ENCODE measurements at regions not wholly inside any gene's neighbourhood (a gene's known extent, or its start where the extent isn't known, plus 50 kb on each side); places are given as distances from the start of the nearest gene placed in this dataset.

DNA sequence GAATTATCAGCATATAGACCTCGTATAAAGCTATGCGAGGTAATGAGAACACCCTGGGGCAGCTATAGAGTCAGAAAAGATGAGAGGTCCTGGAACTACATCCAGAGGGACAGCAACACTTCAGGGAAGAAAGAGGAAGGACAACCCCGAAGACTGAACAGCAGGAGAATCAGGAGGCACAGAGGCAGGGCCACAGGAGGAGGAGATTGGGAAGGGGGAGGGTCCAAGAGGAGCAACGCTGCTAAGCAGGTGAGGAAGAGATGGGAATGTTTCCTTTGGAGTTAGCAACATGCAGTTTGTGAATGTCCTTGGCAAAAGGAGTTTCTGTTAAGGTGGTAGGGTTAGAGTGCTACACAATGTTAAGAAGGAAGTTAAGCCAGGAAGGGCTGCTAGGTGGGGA is 79.5 kb upstream of the OLIG3 start:
- in situ Hi-C loops (cut with MboI), result no loop called here
- 51% methylated on average over 4 of the region's 4 CpGs for WGBS (ENCODE audit: insufficient coverage, insufficient replicate concordance, low lambda C conversion rate, missing lambda C conversion rate)
- intact Hi-C loops (cut with micrococcal nuclease; ENCODE audit: unreplicated experiment), result no loop called here

DNA sequence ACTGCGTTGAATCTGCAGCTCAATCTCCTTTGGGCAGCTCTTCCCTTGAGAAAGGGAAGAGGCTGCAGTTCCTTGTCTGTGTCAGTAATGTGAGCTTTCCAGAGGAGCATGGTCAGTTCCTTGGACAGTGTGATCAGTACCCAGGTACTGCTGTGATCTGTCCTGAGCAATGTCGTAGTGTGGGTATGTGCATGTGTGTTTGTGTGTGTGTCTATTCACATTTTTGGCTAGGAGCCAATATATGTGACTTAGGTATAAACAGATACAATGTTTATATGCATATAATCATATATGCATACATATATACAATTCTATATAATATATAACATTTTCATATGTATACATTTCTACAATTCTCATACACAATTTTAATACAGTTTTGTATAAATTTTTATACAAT is 85.4 kb upstream of the OLIG3 start:
- H3K79me2 ChIP-seq (ENCODE audit: control insufficient read depth, insufficient read depth, low read length), result no peaks in the 10 kb centered on the region
- ChIA-PET SMC1A (ENCODE audit: uncharacterized antibody, unreplicated experiment) (interaction anchor here (1.6 to 3.5 kb wide), 3 partner anchors 9 to 27 kb away, joined by 3 to 17 read pairs (median 4); no protein-coding TSS in a partner anchor), CTCF (interaction anchor here (0.8 to 2.7 kb wide), 3 partner anchors 10 to 63 kb away, joined by 3 to 12 read pairs (median 3); no protein-coding TSS in a partner anchor), RAD21 (ENCODE audit: unreplicated experiment) (interaction anchor here (1.0 kb wide), 1 partner anchor 9 kb away, joined by 3 read pairs; no protein-coding TSS in a partner anchor), POLR2A (no interaction called here)
- no peaks in the 10 kb centered on the region for H3K36me3 ChIP-seq (ENCODE audit: control insufficient read depth in 2 of 2, insufficient read depth in 2 of 2, low read length in 1 of 2)
- H3K27me3 ChIP-seq (replicated peaks in 1 of 2; ENCODE audit: control insufficient read depth in 2 of 2, insufficient read depth in 2 of 2, low read length in 1 of 2), result no peaks in the 10 kb centered on the region; a peak in 1 of 4 replicates
- DNase-seq (ENCODE audit: low read depth, low spot score) (no peak), FAIRE-seq (no peak), ATAC-seq (no peak)
- in situ Hi-C loops (cut with MboI), result no loop called here
- intact Hi-C loops (cut with micrococcal nuclease; ENCODE audit: unreplicated experiment), result no loop called here
- no peak overlapping the region for H3K27ac ChIP-seq (ENCODE audit: control insufficient read depth, insufficient read depth)
- H3K9me3 ChIP-seq (replicated peaks; ENCODE audit: control insufficient read depth, insufficient read depth, low read length), result no peaks in the 10 kb centered on the region
- H3K4me1 ChIP-seq (ENCODE audit: control insufficient read depth, insufficient read depth, low read length), result peaks cover 8% of the 10 kb centered on the region
- BruUV-seq (replicated peaks), result no TSS peak
- no peak overlapping the region for H3K4me2 ChIP-seq (ENCODE audit: control insufficient read depth, insufficient read depth)
- no peak overlapping the region for H3K4me3 ChIP-seq
- H3K9ac ChIP-seq (ENCODE audit: control insufficient read depth, insufficient read depth, low read length), result no peak overlapping the region
- H2AFZ ChIP-seq (ENCODE audit: control insufficient read depth, low read depth, low read length), result no peak overlapping the region
- no peaks in the 10 kb centered on the region for H4K20me1 ChIP-seq (ENCODE audit: control insufficient read depth, insufficient read depth)
- 32% methylated on average over 2 of the region's 2 CpGs for WGBS (ENCODE audit: insufficient coverage, insufficient replicate concordance, low lambda C conversion rate, missing lambda C conversion rate)
- no peak for TF ChIP-seq CEBPB (IDR thresholded peaks at IDR 0.05; ENCODE audit: borderline replicate concordance in 1 of 2, low read depth in 2 of 2, low read length in 2 of 2)
- TF ChIP-seq FOS (IDR thresholded peaks at IDR 0.05; ENCODE audit: borderline replicate concordance, extremely low read depth, insufficient read length), result no peak
- TF ChIP-seq, protein P1, sequence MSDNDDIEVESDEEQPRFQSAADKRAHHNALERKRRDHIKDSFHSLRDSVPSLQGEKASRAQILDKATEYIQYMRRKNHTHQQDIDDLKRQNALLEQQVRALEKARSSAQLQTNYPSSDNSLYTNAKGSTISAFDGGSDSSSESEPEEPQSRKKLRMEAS (IDR thresholded peaks at IDR 0.05; ENCODE audit: low read depth, low read length), result no peak
- no peak for TF ChIP-seq IKZF2 (IDR thresholded peaks at IDR 0.05)
- no peak for TF ChIP-seq DPF2 (IDR thresholded peaks at IDR 0.05)
- no peak for TF ChIP-seq RCOR1 (conservative IDR thresholded peaks at IDR 0.05; ENCODE audit: low read depth, low read length)
- TF ChIP-seq MEF2B (IDR thresholded peaks at IDR 0.05; ENCODE audit: partially characterized antibody, poor library complexity, severe bottlenecking), result no peak
- TF ChIP-seq, protein P2, sequence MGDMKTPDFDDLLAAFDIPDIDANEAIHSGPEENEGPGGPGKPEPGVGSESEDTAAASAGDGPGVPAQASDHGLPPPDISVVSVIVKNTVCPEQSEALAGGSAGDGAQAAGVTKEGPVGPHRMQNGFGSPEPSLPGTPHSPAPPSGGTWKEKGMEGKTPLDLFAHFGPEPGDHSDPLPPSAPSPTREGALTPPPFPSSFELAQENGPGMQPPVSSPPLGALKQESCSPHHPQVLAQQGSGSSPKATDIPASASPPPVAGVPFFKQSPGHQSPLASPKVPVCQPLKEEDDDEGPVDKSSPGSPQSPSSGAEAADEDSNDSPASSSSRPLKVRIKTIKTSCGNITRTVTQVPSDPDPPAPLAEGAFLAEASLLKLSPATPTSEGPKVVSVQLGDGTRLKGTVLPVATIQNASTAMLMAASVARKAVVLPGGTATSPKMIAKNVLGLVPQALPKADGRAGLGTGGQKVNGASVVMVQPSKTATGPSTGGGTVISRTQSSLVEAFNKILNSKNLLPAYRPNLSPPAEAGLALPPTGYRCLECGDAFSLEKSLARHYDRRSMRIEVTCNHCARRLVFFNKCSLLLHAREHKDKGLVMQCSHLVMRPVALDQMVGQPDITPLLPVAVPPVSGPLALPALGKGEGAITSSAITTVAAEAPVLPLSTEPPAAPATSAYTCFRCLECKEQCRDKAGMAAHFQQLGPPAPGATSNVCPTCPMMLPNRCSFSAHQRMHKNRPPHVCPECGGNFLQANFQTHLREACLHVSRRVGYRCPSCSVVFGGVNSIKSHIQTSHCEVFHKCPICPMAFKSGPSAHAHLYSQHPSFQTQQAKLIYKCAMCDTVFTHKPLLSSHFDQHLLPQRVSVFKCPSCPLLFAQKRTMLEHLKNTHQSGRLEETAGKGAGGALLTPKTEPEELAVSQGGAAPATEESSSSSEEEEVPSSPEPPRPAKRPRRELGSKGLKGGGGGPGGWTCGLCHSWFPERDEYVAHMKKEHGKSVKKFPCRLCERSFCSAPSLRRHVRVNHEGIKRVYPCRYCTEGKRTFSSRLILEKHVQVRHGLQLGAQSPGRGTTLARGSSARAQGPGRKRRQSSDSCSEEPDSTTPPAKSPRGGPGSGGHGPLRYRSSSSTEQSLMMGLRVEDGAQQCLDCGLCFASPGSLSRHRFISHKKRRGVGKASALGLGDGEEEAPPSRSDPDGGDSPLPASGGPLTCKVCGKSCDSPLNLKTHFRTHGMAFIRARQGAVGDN (IDR thresholded peaks at IDR 0.05), result no peak
- no peak for TF ChIP-seq SMC3 (IDR thresholded peaks at IDR 0.05; ENCODE audit: borderline replicate concordance, low read length)

More for the DNA sequence above, 79.5 kb upstream of the OLIG3 start:
- RAD21 ChIA-PET (ENCODE audit: unreplicated experiment), result interaction anchor here (1.3 kb wide), 1 partner anchor 68 kb away, joined by 3 read pairs; no protein-coding TSS in a partner anchor
- SMC1A ChIA-PET (ENCODE audit: uncharacterized antibody, unreplicated experiment), result no interaction called here
- POLR2A ChIA-PET, result no interaction called here
- Histone ChIP-seq H3K27me3 (replicated peaks in 1 of 2; ENCODE audit: control insufficient read depth in 2 of 2, insufficient read depth in 2 of 2, low read length in 1 of 2) (peaks cover 0 to 4% of the 10 kb centered on the region in 2 experiments; a peak in 2 of 4 replicates), H3K9me3 (replicated peaks; ENCODE audit: control insufficient read depth, insufficient read depth, low read length) (no peaks in the 10 kb centered on the region), H3K79me2 (ENCODE audit: control insufficient read depth, insufficient read depth, low read length) (no peaks in the 10 kb centered on the region), H2AFZ (ENCODE audit: control insufficient read depth, low read depth, low read length) (no peak overlapping the region), H3K36me3 (ENCODE audit: control insufficient read depth in 2 of 2, insufficient read depth in 2 of 2, low read length in 1 of 2) (no peaks in the 10 kb centered on the region), H3K4me3 (no peak overlapping the region), H4K20me1 (ENCODE audit: control insufficient read depth, insufficient read depth) (no peaks in the 10 kb centered on the region), H3K27ac (ENCODE audit: control insufficient read depth, insufficient read depth) (no peak overlapping the region), H3K9ac (ENCODE audit: control insufficient read depth, insufficient read depth, low read length) (no peak overlapping the region), H3K4me2 (ENCODE audit: control insufficient read depth, insufficient read depth) (no peak overlapping the region), H3K4me1 (ENCODE audit: control insufficient read depth, insufficient read depth, low read length) (no peaks in the 10 kb centered on the region)
- DNase-seq (ENCODE audit: low read depth, low spot score) (no peak), FAIRE-seq (no peak), ATAC-seq (no peak)
- no TSS peak for BruUV-seq (replicated peaks)
- TF ChIP-seq ATF7 (IDR thresholded peaks at IDR 0.05; ENCODE audit: low read depth) (no peak), WRNIP1 (IDR thresholded peaks at IDR 0.05; ENCODE audit: borderline replicate concordance, low read depth, low read length) (no peak), ZNF207 (IDR thresholded peaks at IDR 0.05; ENCODE audit: borderline replicate concordance) (no peak), POLR2A (IDR thresholded peaks at IDR 0.05; ENCODE audit: low read depth, low read length) (no peak), SP1 (IDR thresholded peaks at IDR 0.05; ENCODE audit: low read depth, low read length) (no peak), HDAC6 (IDR thresholded peaks at IDR 0.05; ENCODE audit: unreplicated experiment) (no peak), MYC (IDR thresholded peaks at IDR 0.05; ENCODE audit: insufficient read depth, insufficient read length, insufficient replicate concordance, low read length, severe bottlenecking) (no peak)
- TF ChIP-seq, protein P3, sequence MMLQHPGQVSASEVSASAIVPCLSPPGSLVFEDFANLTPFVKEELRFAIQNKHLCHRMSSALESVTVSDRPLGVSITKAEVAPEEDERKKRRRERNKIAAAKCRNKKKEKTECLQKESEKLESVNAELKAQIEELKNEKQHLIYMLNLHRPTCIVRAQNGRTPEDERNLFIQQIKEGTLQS (IDR thresholded peaks at IDR 0.05; ENCODE audit: borderline replicate concordance, extremely low read depth, low read depth, low read length), result no peak
- CTCF ChIA-PET, result interaction anchor here (0.7 to 2.2 kb wide), 4 partner anchors 13 to 1588 kb away, joined by 3 to 9 read pairs (median 4); no protein-coding TSS in a partner anchor
